ENCODE measurements at regions not wholly inside any gene's neighbourhood (a gene's known extent, or its start where the extent isn't known, plus 50 kb on each side); places are given as distances from the start of the nearest gene placed in this dataset.

DNA sequence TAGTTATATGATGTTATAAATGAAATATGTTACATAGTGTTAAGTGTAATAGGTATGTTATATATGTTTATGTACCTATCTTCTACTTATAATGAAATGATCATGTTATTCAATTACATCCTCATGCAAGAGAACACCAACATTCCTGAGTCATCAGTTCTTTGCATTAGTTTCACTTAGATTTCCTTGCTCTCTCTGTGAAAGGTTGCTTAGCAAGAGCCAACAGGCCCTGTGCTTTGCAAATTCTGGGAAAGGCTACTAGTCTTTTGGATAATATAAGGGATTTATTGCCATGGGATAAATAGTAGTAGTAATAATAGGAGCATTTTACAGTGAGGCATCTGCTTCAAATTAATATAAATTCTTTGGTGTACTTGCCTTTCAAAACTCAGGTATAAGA, 274.8 kb downstream of the SP3 start:
- no peak overlapping the region for H3K4me2 ChIP-seq (ENCODE audit: low read depth, low read length, poor library complexity, severe bottlenecking)
- H3K36me3 ChIP-seq (ENCODE audit: insufficient read depth, low read length): no peaks in the 10 kb centered on the region
- no peak for DNase-seq
- no peaks in the 10 kb centered on the region for H3K79me2 ChIP-seq (ENCODE audit: low read length)
- no peak overlapping the region for H3K4me3 ChIP-seq (ENCODE audit: low read length)
- no peaks in the 10 kb centered on the region for H4K20me1 ChIP-seq (ENCODE audit: insufficient read depth, low read depth, low read length)
- H3K9me3 ChIP-seq (ENCODE audit: low read length): no peaks in the 10 kb centered on the region
- no peak overlapping the region for H3K9ac ChIP-seq (ENCODE audit: low read length)
- H3K27ac ChIP-seq (ENCODE audit: low read length): no peak overlapping the region
- H3K9me2 ChIP-seq (replicated peaks; ENCODE audit: insufficient read depth, low read length): no peaks in the 10 kb centered on the region
- H3K27me3 ChIP-seq (ENCODE audit: low read length): no peaks in the 10 kb centered on the region
- no peaks in the 10 kb centered on the region for H3K4me1 ChIP-seq (ENCODE audit: low read length)
- H2AFZ ChIP-seq (ENCODE audit: low read length): no peak overlapping the region

DNA sequence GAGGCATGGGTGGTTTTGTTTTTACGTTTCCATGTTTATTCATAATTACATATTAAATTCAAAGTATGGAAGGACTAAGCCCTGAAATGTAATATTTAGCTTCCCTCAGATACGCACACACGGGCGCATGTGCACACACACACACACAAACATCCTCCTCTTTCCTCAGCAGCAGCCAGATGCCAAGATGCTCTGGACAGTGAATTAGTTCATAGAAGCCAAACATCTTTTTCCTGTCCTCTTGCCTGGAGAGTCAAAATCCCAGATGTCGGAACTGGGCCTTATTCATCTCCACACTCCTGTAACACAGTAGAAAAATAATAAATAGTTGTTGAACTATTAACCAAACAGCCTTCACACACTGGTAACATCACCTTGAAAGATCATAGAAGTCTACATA, 273.1 kb downstream of the SP3 start:
- no peak overlapping the region for H3K27ac ChIP-seq (ENCODE audit: low read length)
- no peaks in the 10 kb centered on the region for H3K79me2 ChIP-seq (ENCODE audit: low read length)
- H2AFZ ChIP-seq (ENCODE audit: low read length): no peak overlapping the region
- no peaks in the 10 kb centered on the region for H3K9me2 ChIP-seq (replicated peaks; ENCODE audit: insufficient read depth, low read length)
- H4K20me1 ChIP-seq (ENCODE audit: insufficient read depth, low read depth, low read length): no peaks in the 10 kb centered on the region
- no peak overlapping the region for H3K4me3 ChIP-seq (ENCODE audit: low read length)
- H3K9me3 ChIP-seq (ENCODE audit: low read length): no peaks in the 10 kb centered on the region
- no peak for DNase-seq
- no peak overlapping the region for H3K9ac ChIP-seq (ENCODE audit: low read length)
- H3K27me3 ChIP-seq (ENCODE audit: low read length): no peaks in the 10 kb centered on the region
- no peaks in the 10 kb centered on the region for H3K36me3 ChIP-seq (ENCODE audit: insufficient read depth, low read length)
- H3K4me2 ChIP-seq (ENCODE audit: low read depth, low read length, poor library complexity, severe bottlenecking): no peak overlapping the region
- no peaks in the 10 kb centered on the region for H3K4me1 ChIP-seq (ENCODE audit: low read length)

DNA sequence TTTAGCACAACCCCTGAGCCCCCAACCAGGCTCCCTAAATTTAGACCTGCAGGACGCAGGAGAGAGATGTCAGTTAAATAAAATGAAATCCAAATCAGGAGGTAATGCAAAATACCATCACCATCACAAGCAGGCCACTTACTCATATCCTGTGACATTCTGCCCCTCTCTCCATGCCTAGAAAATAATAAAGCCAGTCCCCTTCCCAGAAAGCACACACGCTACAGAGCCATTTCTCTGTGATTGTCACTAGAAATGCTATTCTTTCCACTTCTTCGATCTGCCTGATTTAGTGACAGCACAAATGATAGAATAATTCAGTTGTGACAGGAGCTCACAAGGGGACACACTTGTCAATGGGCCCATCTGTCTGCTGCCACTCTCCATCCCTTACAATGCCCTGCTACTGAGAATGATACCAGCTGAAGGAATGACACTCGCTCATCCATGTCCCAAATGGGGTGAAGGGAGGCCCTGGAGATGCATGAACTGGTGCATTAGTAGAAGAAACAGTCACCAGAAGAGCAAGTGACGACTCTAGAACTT, 272.1 kb downstream of the SP3 start:
- H2AFZ ChIP-seq (ENCODE audit: low read length): no peak overlapping the region
- H3K4me1 ChIP-seq (ENCODE audit: low read length): no peaks in the 10 kb centered on the region
- no peak overlapping the region for H3K4me3 ChIP-seq (ENCODE audit: low read length)
- H3K36me3 ChIP-seq (ENCODE audit: insufficient read depth, low read length): no peaks in the 10 kb centered on the region
- H3K27ac ChIP-seq (ENCODE audit: low read length): no peak overlapping the region
- no peaks in the 10 kb centered on the region for H4K20me1 ChIP-seq (ENCODE audit: insufficient read depth, low read depth, low read length)
- H3K9me2 ChIP-seq (replicated peaks; ENCODE audit: insufficient read depth, low read length): no peaks in the 10 kb centered on the region
- H3K9ac ChIP-seq (ENCODE audit: low read length): no peak overlapping the region
- H3K79me2 ChIP-seq (ENCODE audit: low read length): no peaks in the 10 kb centered on the region
- no peaks in the 10 kb centered on the region for H3K27me3 ChIP-seq (ENCODE audit: low read length)
- no peak for DNase-seq
- no peaks in the 10 kb centered on the region for H3K9me3 ChIP-seq (ENCODE audit: low read length)
- H3K4me2 ChIP-seq (ENCODE audit: low read depth, low read length, poor library complexity, severe bottlenecking): no peak overlapping the region

DNA sequence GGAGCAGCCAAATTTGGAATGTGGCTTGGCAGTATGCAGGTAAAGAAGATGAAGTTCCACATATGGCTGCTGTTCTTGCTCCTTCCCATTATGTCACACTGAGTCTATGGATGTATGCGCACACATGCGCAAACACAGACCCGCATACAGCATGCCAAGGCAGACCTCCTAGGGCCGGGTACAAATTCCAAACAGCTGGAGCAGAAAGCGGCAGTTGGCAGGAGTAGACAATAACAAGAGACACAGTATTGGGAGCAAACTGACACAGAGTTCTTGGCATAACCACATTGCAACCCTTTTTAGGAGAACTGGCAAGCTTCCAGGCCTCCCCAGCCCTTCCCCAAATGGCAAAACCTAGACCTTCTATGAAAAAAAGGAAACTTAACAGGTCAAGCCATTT, 268.9 kb downstream of the SP3 start:
- Histone ChIP-seq H3K9ac (ENCODE audit: low read length) (no peak overlapping the region), H3K4me1 (ENCODE audit: low read length) (no peaks in the 10 kb centered on the region), H3K27ac (ENCODE audit: low read length) (no peak overlapping the region), H3K9me2 (replicated peaks; ENCODE audit: insufficient read depth, low read length) (no peaks in the 10 kb centered on the region), H2AFZ (ENCODE audit: low read length) (no peak overlapping the region), H3K79me2 (ENCODE audit: low read length) (no peaks in the 10 kb centered on the region), H3K4me2 (ENCODE audit: low read depth, low read length, poor library complexity, severe bottlenecking) (no peak overlapping the region), H4K20me1 (ENCODE audit: insufficient read depth, low read depth, low read length) (no peaks in the 10 kb centered on the region), H3K36me3 (ENCODE audit: insufficient read depth, low read length) (no peaks in the 10 kb centered on the region), H3K27me3 (ENCODE audit: low read length) (no peaks in the 10 kb centered on the region), H3K9me3 (ENCODE audit: low read length) (no peaks in the 10 kb centered on the region), H3K4me3 (ENCODE audit: low read length) (no peak overlapping the region)
- DNase-seq: no peak

DNA sequence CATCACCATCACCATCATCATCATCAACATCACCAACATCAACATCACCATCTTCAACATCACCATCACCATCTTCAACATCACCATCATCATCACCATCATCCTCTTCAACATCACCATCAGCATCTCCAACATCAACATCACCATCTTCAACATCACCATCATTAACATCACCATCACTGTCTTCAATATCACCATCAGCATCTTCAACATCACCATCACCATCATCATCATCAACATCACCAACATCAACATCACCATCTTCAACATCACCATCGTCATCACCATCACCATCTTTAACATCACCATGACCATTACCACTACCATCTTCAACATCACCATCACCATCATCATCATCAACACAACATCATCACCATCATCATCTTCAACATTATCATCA, 267.2 kb downstream of the SP3 start:
- DNase-seq: no peak
- Histone ChIP-seq H3K4me3 (ENCODE audit: low read length) (no peak overlapping the region), H3K4me1 (ENCODE audit: low read length) (no peaks in the 10 kb centered on the region), H2AFZ (ENCODE audit: low read length) (no peak overlapping the region), H3K4me2 (ENCODE audit: low read depth, low read length, poor library complexity, severe bottlenecking) (no peak overlapping the region), H3K9me2 (replicated peaks; ENCODE audit: insufficient read depth, low read length) (no peaks in the 10 kb centered on the region), H3K36me3 (ENCODE audit: insufficient read depth, low read length) (no peaks in the 10 kb centered on the region), H3K9me3 (ENCODE audit: low read length) (no peaks in the 10 kb centered on the region), H3K9ac (ENCODE audit: low read length) (no peak overlapping the region), H3K27me3 (ENCODE audit: low read length) (no peaks in the 10 kb centered on the region), H4K20me1 (ENCODE audit: insufficient read depth, low read depth, low read length) (no peaks in the 10 kb centered on the region), H3K79me2 (ENCODE audit: low read length) (no peaks in the 10 kb centered on the region), H3K27ac (ENCODE audit: low read length) (no peak overlapping the region)

DNA sequence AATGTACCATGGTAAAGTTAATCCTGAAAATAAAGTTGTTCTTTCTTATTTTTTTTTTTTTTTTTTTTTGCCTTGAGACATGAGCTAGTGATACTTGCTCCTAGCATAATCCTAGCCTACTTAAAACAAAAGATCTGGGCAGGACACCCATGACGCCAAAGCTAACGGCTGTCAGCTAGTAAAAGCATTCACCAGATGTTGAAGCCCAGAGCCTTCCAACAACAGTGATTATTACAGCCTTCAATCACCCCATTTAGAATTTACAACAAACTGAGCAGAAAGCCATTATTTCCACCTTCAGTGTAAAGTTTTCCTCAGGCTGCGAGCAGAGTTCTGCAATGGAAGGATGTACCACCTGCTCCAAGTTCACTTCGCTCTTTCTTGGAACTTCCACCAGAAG, 259.5 kb downstream of the SP3 start:
- Histone ChIP-seq H3K4me3 (ENCODE audit: low read length) (no peak overlapping the region), H4K20me1 (ENCODE audit: insufficient read depth, low read depth, low read length) (no peaks in the 10 kb centered on the region), H3K4me2 (ENCODE audit: low read depth, low read length, poor library complexity, severe bottlenecking) (no peak overlapping the region), H2AFZ (ENCODE audit: low read length) (no peak overlapping the region), H3K27me3 (ENCODE audit: low read length) (no peaks in the 10 kb centered on the region), H3K36me3 (ENCODE audit: insufficient read depth, low read length) (no peaks in the 10 kb centered on the region), H3K27ac (ENCODE audit: low read length) (no peak overlapping the region), H3K9me2 (replicated peaks; ENCODE audit: insufficient read depth, low read length) (no peaks in the 10 kb centered on the region), H3K4me1 (ENCODE audit: low read length) (no peaks in the 10 kb centered on the region), H3K79me2 (ENCODE audit: low read length) (no peaks in the 10 kb centered on the region), H3K9ac (ENCODE audit: low read length) (no peak overlapping the region), H3K9me3 (ENCODE audit: low read length) (no peaks in the 10 kb centered on the region)
- DNase-seq: no peak

DNA sequence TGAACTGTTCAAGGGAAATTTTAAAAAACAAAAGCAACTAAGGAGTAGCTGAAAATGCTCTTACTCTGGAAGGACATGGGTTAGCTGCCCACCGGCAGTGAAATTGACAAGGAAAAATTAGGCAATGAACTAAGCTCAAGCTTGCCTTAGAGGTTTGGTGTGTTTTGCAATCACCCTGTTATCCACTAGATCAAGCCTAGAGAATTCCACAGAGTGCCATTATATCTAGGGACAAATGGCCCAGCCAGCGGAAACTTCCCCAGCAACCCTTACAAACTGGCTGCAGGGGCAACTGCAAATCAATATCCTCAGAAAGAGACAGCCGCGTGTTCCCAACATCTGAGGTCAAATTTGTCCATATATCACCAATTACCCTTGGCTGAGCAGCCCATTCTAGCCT, 258.2 kb downstream of the SP3 start:
- no peaks in the 10 kb centered on the region for H4K20me1 ChIP-seq (ENCODE audit: insufficient read depth, low read depth, low read length)
- no peak overlapping the region for H3K4me2 ChIP-seq (ENCODE audit: low read depth, low read length, poor library complexity, severe bottlenecking)
- no peak overlapping the region for H3K4me3 ChIP-seq (ENCODE audit: low read length)

DNA sequence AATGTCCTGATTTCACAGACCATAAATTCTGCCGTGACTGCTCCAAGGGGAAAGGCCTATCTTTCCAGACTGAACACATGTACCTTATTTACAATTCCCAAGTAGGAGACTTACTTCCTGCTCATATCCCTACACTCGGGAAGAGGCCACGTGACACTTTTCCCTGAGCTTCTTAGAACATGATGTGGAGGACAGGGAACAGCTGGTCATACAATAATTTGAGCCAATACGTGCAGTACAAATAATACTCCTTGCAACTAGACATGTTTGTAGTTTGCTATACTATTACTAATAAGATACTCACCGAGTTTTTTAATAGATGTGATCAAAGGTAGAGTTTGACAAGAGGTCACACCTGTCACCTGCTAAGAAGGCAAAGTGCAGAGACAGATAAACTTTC, 256.4 kb downstream of the SP3 start:
- no peaks in the 10 kb centered on the region for H3K27me3 ChIP-seq (ENCODE audit: low read length)
- H3K4me2 ChIP-seq (ENCODE audit: low read depth, low read length, poor library complexity, severe bottlenecking): no peak overlapping the region
- H4K20me1 ChIP-seq (ENCODE audit: insufficient read depth, low read depth, low read length): no peaks in the 10 kb centered on the region
- H3K9me2 ChIP-seq (replicated peaks; ENCODE audit: insufficient read depth, low read length): no peaks in the 10 kb centered on the region
- H3K4me1 ChIP-seq (ENCODE audit: low read length): no peaks in the 10 kb centered on the region
- no peaks in the 10 kb centered on the region for H3K79me2 ChIP-seq (ENCODE audit: low read length)
- no peak overlapping the region for H3K27ac ChIP-seq (ENCODE audit: low read length)
- no peak for DNase-seq
- no peak overlapping the region for H3K4me3 ChIP-seq (ENCODE audit: low read length)
- H2AFZ ChIP-seq (ENCODE audit: low read length): no peak overlapping the region
- no peak overlapping the region for H3K9ac ChIP-seq (ENCODE audit: low read length)
- no peaks in the 10 kb centered on the region for H3K36me3 ChIP-seq (ENCODE audit: insufficient read depth, low read length)
- no peaks in the 10 kb centered on the region for H3K9me3 ChIP-seq (ENCODE audit: low read length)

More for the DNA sequence above, 258.2 kb downstream of the SP3 start:
- H3K4me1 ChIP-seq (ENCODE audit: low read length): no peaks in the 10 kb centered on the region
- no peaks in the 10 kb centered on the region for H3K9me2 ChIP-seq (replicated peaks; ENCODE audit: insufficient read depth, low read length)
- H3K36me3 ChIP-seq (ENCODE audit: insufficient read depth, low read length): no peaks in the 10 kb centered on the region
- no peaks in the 10 kb centered on the region for H3K27me3 ChIP-seq (ENCODE audit: low read length)
- no peaks in the 10 kb centered on the region for H3K79me2 ChIP-seq (ENCODE audit: low read length)
- H2AFZ ChIP-seq (ENCODE audit: low read length): no peak overlapping the region
- no peak overlapping the region for H3K27ac ChIP-seq (ENCODE audit: low read length)
- H3K9me3 ChIP-seq (ENCODE audit: low read length): no peaks in the 10 kb centered on the region
- DNase-seq: no peak
- no peak overlapping the region for H3K9ac ChIP-seq (ENCODE audit: low read length)

DNA sequence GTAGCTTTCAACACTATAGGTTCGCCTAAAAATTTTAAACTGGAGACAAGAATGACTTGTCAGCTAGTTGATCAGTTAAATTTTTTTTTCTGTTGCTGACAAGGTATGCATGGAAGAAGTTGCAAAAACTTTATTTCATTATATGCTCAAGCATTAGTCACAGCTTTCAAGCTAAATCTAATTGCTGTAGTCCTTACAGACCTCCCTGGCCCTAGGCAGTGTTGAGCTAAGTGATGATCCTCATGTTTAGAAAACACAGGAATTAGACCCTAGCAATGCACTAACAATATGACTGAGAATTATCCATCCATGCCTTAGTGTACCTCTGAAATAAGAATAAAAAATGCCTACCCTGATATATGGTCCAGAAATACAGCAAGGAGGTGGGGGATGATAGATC, 253.4 kb downstream of the SP3 start:
- Histone ChIP-seq H3K4me1 (ENCODE audit: low read length) (peaks cover 4% of the 10 kb centered on the region; the same call in 1 of the 2 replicates), H3K9me2 (replicated peaks; ENCODE audit: insufficient read depth, low read length) (no peaks in the 10 kb centered on the region), H3K4me2 (ENCODE audit: low read depth, low read length, poor library complexity, severe bottlenecking) (no peak overlapping the region), H3K27ac (ENCODE audit: low read length) (no peak overlapping the region), H3K79me2 (ENCODE audit: low read length) (no peaks in the 10 kb centered on the region), H3K9ac (ENCODE audit: low read length) (no peak overlapping the region), H4K20me1 (ENCODE audit: insufficient read depth, low read depth, low read length) (no peaks in the 10 kb centered on the region), H3K9me3 (ENCODE audit: low read length) (no peaks in the 10 kb centered on the region), H3K4me3 (ENCODE audit: low read length) (no peak overlapping the region), H3K36me3 (ENCODE audit: insufficient read depth, low read length) (no peaks in the 10 kb centered on the region), H2AFZ (ENCODE audit: low read length) (no peak overlapping the region), H3K27me3 (ENCODE audit: low read length) (no peaks in the 10 kb centered on the region)
- no peak for DNase-seq

All from Karpas-422 (cell line).